Progenitor cell of endocrine pancreas (in vitro differentiated cells): ENCODE measurements at regions not wholly inside any gene's neighbourhood (a gene's known extent, or its start where the extent isn't known, plus 50 kb on each side); places are given as distances from the start of the nearest gene placed in this dataset.
"Not testable (repeated sequence)": the region's sequence is repeated elsewhere in the genome, so short reads cannot be mapped to it uniquely, and the experiment has no call there.

Experiments
- DNase-seq: peaks from one replicate; pipeline ENCODE4 v3.0.0; 2021; ENCODE audit warnings: low spot score; ENCODE audit not compliant: unreplicated experiment
- H3K27ac Mint-ChIP-seq: 2 replicates; pipeline ENCODE4 v1.8.0; 2021; ENCODE audit warnings: mild to moderate bottlenecking, moderate library complexity, mixed read lengths
- H3K27me3 Mint-ChIP-seq: 2 replicates; pipeline ENCODE4 v1.8.0; 2021; ENCODE audit warnings: mixed read lengths
- H3K36me3 Mint-ChIP-seq: 2 replicates; pipeline ENCODE4 v1.8.0; 2022; ENCODE audit warnings: mixed read lengths; ENCODE audit not compliant: insufficient read depth
- H3K4me1 Mint-ChIP-seq: 2 replicates; pipeline ENCODE4 v1.8.0; 2021; ENCODE audit warnings: low read depth, mixed read lengths
- H3K4me3 Mint-ChIP-seq: 2 replicates; pipeline ENCODE4 v1.8.0; 2021; ENCODE audit warnings: low read depth, mild to moderate bottlenecking, moderate library complexity, mixed read lengths
- H3K9me3 Mint-ChIP-seq: 2 replicates; pipeline ENCODE4 v1.8.0; 2021; ENCODE audit warnings: low read depth, mixed read lengths
- CTCF ChIP-seq: fragments of 200-600 bp; sonication (generic); IDR thresholded peaks from one replicate; pipeline ENCODE4 v1.5.0; 2021; ENCODE audit warnings: antibody characterized with exemption, mild to moderate bottlenecking; ENCODE audit not compliant: unreplicated experiment

- no peak overlapping the region for H3K4me3 Mint-ChIP-seq
- H3K9me3 Mint-ChIP-seq, result peaks cover 5% of the 10 kb centered on the region
- no peak for DNase-seq
- H3K27me3 Mint-ChIP-seq, result no peaks in the 10 kb centered on the region
- no peaks in the 10 kb centered on the region for H3K36me3 Mint-ChIP-seq
- TF ChIP-seq CTCF, result no peak
- H3K27ac Mint-ChIP-seq, result peak overlapping the region; percentile 63
- H3K4me1 Mint-ChIP-seq, result peaks cover 9% of the 10 kb centered on the region
These were observed 551.8 kb downstream of the CDH9 start for GRCh38 chr5:26486631-26487030.

DNA sequence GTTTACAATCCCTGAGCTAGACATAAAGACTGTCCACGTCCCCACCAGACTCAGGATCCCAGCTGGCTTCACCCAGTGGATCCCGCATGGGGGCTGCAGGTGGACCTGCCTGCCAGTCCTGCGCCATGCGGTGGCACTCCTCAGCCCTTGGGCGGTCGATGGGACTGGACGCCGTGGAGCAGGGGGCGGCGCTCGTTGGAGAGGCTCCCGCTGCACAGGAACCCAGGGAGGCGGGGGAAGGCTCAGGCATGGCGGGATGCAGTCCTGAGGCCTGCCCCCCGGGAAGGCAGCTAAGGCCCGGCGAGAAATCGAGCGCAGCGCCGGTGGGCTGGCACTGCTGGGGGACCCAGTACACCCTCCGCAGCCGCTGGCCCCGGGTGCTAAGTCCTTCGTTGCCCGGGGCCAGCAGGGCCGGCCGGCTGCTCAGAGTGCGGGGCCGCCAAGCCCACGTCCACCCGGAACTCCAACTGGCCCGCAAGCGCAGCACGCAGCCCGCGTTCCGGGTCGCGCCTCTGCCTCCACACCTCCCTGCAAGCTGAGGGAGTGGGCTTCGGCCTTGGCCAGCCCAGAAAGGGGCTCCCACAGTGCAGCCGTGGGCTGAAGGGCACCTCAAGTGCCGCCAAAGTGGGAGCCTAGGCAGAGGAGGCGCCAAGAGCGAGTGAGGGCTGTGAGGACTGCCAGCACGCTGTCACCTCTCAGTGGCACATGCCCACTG, 553.1 kb downstream of the CDH9 start:
- not testable (repeated sequence) for H3K4me1 Mint-ChIP-seq, H3K27me3 Mint-ChIP-seq, DNase-seq, H3K36me3 Mint-ChIP-seq, H3K9me3 Mint-ChIP-seq, H3K27ac Mint-ChIP-seq, H3K4me3 Mint-ChIP-seq

DNA sequence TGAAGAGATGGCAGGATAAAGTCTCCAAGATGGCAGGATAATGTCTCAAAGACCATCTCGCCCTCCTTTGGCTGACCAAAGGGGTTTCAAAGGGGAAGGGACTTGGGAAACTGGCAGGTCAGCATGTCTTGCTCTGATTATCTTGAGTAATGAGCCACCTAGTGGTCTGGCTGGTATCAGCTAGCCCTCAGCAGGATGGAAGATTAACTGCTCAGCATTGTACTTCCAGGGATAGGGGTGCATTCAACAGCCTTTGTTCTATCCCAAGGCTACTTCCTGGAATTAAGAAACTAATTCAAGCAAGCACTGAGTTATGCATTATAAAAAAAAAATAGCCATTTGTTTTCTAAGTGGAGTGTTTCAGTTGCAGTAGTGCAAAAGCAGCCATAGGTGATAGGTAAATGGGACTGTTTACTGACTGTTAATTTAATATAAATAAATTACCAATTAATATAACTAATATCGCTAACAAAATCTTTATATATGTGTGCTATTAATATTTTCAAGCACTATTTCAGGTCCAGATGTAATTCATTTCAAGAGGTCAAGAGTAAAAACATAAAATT, 555.5 kb downstream of the CDH9 start:
- Mint-ChIP-seq H3K4me1 (peaks cover 8% of the 10 kb centered on the region), H3K27ac (no peak overlapping the region), H3K36me3 (no peaks in the 10 kb centered on the region), H3K27me3 (no peaks in the 10 kb centered on the region), H3K9me3 (peaks cover 2% of the 10 kb centered on the region), H3K4me3 (no peak overlapping the region)
- TF ChIP-seq CTCF, result peak; percentile 65
- DNase-seq, result peak; percentile 11

DNA sequence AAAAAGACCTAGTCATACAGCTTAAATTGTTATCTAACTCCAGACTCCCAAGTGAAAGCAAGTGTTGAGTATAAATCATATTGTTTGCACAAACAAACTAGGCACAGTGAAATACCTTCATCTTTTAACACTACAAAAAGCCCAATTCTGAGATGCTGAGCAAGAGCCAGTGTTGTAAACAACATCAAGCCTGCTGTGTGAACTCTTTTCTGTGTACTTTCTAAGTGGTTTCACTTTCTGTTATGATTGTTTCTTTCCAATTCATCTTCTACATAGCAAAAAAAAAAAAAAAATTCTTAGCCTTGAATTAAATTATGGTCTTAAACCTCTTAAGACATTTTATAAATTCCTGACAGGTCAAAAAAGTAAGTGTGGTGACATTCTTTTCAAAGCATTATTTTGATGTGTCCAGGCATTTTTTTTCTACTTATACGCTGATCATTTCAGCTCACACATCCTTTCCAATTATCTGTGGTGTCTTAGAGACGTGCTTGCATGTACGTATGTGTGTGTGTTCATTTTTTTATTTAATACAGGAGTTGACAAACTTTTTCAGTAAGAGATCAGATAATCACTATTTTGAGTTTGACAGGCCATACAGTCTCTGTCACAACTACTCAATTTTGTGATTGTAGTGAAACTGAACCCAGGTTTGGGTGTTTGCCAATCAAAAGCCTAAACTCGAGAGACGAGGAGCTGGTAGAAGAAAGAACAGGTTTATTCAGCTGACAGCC, 556.1 kb downstream of the CDH9 start:
- no peak for DNase-seq
- Mint-ChIP-seq H3K27ac (no peak overlapping the region), H3K36me3 (no peaks in the 10 kb centered on the region), H3K27me3 (no peaks in the 10 kb centered on the region), H3K4me3 (no peak overlapping the region), H3K4me1 (peaks cover 5% of the 10 kb centered on the region), H3K9me3 (no peaks in the 10 kb centered on the region)
- no peak for TF ChIP-seq CTCF

- no peak overlapping the region for H3K4me3 Mint-ChIP-seq
- no peaks in the 10 kb centered on the region for H3K27me3 Mint-ChIP-seq
- H3K36me3 Mint-ChIP-seq, result no peaks in the 10 kb centered on the region
- no peak for TF ChIP-seq CTCF
- no peak for DNase-seq
- no peaks in the 10 kb centered on the region for H3K4me1 Mint-ChIP-seq
- peaks cover 3% of the 10 kb centered on the region for H3K9me3 Mint-ChIP-seq
- H3K27ac Mint-ChIP-seq, result no peak overlapping the region
These were observed 567.9 kb downstream of the CDH9 start for GRCh38 chr5:26470439-26470838.
